ENCODE measurements at regions not wholly inside any gene's neighbourhood (a gene's known extent, or its start where the extent isn't known, plus 50 kb on each side); places are given as distances from the start of the nearest gene placed in this dataset.
A peak's percentile ranks its signal among the peaks of the same experiment; 100 is the strongest.

DNA sequence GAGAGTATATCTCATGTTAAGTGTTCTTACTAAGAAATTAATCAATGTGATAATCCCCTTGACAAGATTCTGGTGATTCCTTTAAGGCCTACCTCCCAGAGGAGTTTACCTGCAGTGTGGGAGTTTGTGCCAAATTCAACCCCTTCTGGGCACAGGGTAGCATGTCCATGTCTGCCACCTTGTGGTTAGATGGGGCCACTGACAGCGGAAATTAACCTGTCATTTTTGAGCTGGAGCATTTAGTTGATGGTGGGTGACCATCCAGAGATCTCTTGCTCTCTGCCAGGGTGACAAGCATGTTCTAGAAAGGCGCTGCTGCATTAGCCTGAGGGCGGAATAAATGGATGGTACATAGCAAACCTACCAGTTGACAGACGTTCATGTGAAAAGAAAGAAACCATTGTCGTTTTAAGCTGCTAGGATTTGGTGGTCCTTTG lies 132.2 kb downstream of the FBXO4 start:
- TF ChIP-seq, protein P1, sequence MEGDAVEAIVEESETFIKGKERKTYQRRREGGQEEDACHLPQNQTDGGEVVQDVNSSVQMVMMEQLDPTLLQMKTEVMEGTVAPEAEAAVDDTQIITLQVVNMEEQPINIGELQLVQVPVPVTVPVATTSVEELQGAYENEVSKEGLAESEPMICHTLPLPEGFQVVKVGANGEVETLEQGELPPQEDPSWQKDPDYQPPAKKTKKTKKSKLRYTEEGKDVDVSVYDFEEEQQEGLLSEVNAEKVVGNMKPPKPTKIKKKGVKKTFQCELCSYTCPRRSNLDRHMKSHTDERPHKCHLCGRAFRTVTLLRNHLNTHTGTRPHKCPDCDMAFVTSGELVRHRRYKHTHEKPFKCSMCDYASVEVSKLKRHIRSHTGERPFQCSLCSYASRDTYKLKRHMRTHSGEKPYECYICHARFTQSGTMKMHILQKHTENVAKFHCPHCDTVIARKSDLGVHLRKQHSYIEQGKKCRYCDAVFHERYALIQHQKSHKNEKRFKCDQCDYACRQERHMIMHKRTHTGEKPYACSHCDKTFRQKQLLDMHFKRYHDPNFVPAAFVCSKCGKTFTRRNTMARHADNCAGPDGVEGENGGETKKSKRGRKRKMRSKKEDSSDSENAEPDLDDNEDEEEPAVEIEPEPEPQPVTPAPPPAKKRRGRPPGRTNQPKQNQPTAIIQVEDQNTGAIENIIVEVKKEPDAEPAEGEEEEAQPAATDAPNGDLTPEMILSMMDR (tag by site-specific recombination; IDR thresholded peaks at IDR 0.05) = peak; percentile 54; the same call in 1 of the 2 replicates
- TF ChIP-seq, protein P2, sequence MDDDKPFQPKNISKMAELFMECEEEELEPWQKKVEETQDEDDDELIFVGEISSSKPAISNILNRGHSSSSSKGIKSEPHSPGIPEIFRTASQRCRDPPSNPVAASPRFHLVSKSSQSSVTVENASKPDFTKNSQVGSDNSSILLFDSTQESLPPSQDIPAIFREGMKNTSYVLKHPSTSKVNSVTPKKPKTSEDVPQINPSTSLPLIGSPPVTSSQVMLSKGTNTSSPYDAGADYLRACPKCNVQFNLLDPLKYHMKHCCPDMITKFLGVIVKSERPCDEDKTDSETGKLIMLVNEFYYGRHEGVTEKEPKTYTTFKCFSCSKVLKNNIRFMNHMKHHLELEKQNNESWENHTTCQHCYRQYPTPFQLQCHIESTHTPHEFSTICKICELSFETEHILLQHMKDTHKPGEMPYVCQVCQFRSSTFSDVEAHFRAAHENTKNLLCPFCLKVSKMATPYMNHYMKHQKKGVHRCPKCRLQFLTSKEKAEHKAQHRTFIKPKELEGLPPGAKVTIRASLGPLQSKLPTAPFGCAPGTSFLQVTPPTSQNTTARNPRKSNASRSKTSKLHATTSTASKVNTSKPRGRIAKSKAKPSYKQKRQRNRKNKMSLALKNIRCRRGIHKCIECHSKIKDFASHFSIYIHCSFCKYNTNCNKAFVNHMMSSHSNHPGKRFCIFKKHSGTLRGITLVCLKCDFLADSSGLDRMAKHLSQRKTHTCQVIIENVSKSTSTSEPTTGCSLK (tag by site-specific recombination; IDR thresholded peaks at IDR 0.05) = no peak
- TF ChIP-seq, protein P3, sequence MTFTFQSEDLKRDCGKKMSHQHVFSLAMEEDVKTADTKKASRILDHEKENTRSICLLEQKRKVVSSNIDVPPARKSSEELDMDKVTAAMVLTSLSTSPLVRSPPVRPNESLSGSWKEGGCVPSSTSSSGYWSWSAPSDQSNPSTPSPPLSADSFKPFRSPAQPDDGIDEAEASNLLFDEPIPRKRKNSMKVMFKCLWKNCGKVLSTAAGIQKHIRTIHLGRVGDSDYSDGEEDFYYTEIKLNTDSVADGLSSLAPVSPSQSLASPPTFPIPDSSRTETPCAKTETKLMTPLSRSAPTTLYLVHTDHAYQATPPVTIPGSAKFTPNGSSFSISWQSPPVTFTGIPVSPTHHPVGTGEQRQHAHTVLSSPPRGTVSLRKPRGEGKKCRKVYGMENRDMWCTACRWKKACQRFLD (tag by site-specific recombination; IDR thresholded peaks at IDR 0.05) = no peak
- TF ChIP-seq, protein P4, sequence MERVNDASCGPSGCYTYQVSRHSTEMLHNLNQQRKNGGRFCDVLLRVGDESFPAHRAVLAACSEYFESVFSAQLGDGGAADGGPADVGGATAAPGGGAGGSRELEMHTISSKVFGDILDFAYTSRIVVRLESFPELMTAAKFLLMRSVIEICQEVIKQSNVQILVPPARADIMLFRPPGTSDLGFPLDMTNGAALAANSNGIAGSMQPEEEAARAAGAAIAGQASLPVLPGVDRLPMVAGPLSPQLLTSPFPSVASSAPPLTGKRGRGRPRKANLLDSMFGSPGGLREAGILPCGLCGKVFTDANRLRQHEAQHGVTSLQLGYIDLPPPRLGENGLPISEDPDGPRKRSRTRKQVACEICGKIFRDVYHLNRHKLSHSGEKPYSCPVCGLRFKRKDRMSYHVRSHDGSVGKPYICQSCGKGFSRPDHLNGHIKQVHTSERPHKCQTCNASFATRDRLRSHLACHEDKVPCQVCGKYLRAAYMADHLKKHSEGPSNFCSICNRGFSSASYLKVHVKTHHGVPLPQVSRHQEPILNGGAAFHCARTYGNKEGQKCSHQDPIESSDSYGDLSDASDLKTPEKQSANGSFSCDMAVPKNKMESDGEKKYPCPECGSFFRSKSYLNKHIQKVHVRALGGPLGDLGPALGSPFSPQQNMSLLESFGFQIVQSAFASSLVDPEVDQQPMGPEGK (tag by site-specific recombination; IDR thresholded peaks at IDR 0.05) = no peak
- TF ChIP-seq TRIM28 (IDR thresholded peaks at IDR 0.05; ENCODE audit: borderline replicate concordance, low read length) = no peak
- no peak for TF ChIP-seq ZBTB48 (tag by site-specific recombination; IDR thresholded peaks at IDR 0.05)
- TF ChIP-seq ZBTB8A (tag by site-specific recombination; IDR thresholded peaks at IDR 0.05) = no peak
- TF ChIP-seq, protein P5, sequence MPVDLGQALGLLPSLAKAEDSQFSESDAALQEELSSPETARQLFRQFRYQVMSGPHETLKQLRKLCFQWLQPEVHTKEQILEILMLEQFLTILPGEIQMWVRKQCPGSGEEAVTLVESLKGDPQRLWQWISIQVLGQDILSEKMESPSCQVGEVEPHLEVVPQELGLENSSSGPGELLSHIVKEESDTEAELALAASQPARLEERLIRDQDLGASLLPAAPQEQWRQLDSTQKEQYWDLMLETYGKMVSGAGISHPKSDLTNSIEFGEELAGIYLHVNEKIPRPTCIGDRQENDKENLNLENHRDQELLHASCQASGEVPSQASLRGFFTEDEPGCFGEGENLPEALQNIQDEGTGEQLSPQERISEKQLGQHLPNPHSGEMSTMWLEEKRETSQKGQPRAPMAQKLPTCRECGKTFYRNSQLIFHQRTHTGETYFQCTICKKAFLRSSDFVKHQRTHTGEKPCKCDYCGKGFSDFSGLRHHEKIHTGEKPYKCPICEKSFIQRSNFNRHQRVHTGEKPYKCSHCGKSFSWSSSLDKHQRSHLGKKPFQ (tag by site-specific recombination; IDR thresholded peaks at IDR 0.05) = no peak
- TF ChIP-seq, protein P6, sequence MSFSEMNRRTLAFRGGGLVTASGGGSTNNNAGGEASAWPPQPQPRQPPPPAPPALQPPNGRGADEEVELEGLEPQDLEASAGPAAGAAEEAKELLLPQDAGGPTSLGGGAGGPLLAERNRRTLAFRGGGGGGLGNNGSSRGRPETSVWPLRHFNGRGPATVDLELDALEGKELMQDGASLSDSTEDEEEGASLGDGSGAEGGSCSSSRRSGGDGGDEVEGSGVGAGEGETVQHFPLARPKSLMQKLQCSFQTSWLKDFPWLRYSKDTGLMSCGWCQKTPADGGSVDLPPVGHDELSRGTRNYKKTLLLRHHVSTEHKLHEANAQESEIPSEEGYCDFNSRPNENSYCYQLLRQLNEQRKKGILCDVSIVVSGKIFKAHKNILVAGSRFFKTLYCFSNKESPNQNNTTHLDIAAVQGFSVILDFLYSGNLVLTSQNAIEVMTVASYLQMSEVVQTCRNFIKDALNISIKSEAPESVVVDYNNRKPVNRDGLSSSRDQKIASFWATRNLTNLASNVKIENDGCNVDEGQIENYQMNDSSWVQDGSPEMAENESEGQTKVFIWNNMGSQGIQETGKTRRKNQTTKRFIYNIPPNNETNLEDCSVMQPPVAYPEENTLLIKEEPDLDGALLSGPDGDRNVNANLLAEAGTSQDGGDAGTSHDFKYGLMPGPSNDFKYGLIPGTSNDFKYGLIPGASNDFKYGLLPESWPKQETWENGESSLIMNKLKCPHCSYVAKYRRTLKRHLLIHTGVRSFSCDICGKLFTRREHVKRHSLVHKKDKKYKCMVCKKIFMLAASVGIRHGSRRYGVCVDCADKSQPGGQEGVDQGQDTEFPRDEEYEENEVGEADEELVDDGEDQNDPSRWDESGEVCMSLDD (tag by site-specific recombination; IDR thresholded peaks at IDR 0.05) = no peak
- no peak for TF ChIP-seq MZF1 (tag by site-specific recombination; IDR thresholded peaks at IDR 0.05; ENCODE audit: borderline replicate concordance)
- TF ChIP-seq, protein P7, sequence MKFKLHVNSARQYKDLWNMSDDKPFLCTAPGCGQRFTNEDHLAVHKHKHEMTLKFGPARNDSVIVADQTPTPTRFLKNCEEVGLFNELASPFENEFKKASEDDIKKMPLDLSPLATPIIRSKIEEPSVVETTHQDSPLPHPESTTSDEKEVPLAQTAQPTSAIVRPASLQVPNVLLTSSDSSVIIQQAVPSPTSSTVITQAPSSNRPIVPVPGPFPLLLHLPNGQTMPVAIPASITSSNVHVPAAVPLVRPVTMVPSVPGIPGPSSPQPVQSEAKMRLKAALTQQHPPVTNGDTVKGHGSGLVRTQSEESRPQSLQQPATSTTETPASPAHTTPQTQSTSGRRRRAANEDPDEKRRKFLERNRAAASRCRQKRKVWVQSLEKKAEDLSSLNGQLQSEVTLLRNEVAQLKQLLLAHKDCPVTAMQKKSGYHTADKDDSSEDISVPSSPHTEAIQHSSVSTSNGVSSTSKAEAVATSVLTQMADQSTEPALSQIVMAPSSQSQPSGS (tag by site-specific recombination; IDR thresholded peaks at IDR 0.05; ENCODE audit: low read depth) = no peak
- TF ChIP-seq ZNF785 (tag by site-specific recombination; IDR thresholded peaks at IDR 0.05) = no peak
- TF ChIP-seq, protein P8, sequence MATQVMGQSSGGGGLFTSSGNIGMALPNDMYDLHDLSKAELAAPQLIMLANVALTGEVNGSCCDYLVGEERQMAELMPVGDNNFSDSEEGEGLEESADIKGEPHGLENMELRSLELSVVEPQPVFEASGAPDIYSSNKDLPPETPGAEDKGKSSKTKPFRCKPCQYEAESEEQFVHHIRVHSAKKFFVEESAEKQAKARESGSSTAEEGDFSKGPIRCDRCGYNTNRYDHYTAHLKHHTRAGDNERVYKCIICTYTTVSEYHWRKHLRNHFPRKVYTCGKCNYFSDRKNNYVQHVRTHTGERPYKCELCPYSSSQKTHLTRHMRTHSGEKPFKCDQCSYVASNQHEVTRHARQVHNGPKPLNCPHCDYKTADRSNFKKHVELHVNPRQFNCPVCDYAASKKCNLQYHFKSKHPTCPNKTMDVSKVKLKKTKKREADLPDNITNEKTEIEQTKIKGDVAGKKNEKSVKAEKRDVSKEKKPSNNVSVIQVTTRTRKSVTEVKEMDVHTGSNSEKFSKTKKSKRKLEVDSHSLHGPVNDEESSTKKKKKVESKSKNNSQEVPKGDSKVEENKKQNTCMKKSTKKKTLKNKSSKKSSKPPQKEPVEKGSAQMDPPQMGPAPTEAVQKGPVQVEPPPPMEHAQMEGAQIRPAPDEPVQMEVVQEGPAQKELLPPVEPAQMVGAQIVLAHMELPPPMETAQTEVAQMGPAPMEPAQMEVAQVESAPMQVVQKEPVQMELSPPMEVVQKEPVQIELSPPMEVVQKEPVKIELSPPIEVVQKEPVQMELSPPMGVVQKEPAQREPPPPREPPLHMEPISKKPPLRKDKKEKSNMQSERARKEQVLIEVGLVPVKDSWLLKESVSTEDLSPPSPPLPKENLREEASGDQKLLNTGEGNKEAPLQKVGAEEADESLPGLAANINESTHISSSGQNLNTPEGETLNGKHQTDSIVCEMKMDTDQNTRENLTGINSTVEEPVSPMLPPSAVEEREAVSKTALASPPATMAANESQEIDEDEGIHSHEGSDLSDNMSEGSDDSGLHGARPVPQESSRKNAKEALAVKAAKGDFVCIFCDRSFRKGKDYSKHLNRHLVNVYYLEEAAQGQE (tag by site-specific recombination; IDR thresholded peaks at IDR 0.05) = no peak

Data from HEK293 (cell line).